NCI-H2196 treated with DMSO at 0.1 percent for 48 hours (cell line): ENCODE measurements at regions not wholly inside any gene's neighbourhood (a gene's known extent, or its start where the extent isn't known, plus 50 kb on each side); places are given as distances from the start of the nearest gene placed in this dataset.
"Not testable (repeated sequence)": the region's sequence is repeated elsewhere in the genome, so short reads cannot be mapped to it uniquely, and the experiment has no call there.

ENCODE experiments used
- DNase-seq: peaks from one replicate; lab custom pipeline; 2025; ENCODE audit not compliant: unreplicated experiment; lab: John Stamatoyannopoulos, UW

DNA sequence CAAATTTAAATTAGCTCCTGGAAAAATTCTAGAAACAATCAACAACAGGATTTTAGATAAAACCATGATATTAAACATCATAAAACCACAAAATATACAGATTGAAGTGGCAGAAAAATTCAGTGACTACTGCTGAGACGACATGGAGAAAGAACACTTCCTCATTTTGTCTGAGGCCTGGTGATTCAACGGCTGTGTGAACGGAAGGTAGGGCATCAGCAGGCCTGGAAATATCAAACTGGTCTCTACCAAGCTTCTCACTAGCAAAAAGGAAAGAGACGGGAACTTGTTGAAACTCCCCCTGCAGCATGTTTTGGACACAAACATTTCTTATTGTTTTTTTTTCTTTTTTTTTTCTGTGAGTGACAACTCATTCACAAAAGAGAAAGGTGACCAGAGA is 58.0 kb upstream of the AHI1 start:
- DNase-seq = no peak

GRCh38 chr6:135557582-135557981 is 60.0 kb upstream of the AHI1 start:
- no peak for DNase-seq

DNA sequence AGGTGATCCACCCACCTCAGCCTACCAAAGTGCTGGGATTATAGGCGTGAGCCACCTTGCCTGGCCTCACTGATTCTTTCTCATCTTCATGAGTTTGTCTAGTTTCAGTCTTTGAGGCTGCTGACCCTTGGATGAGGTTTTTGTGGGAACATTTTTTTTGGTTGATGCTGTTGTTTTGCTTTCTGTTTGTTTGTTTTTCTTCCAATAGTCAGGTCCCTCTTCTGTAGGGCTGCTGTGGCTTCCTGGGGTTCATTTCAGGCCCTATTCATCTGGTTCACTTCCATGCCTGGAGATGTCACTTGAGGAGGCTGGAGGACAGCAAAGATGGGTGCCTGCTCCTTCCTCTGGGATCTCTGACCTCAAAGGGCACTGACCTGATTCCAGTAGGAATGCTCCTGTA is 68.1 kb upstream of the AHI1 start:
- not testable (repeated sequence) for DNase-seq

DNA sequence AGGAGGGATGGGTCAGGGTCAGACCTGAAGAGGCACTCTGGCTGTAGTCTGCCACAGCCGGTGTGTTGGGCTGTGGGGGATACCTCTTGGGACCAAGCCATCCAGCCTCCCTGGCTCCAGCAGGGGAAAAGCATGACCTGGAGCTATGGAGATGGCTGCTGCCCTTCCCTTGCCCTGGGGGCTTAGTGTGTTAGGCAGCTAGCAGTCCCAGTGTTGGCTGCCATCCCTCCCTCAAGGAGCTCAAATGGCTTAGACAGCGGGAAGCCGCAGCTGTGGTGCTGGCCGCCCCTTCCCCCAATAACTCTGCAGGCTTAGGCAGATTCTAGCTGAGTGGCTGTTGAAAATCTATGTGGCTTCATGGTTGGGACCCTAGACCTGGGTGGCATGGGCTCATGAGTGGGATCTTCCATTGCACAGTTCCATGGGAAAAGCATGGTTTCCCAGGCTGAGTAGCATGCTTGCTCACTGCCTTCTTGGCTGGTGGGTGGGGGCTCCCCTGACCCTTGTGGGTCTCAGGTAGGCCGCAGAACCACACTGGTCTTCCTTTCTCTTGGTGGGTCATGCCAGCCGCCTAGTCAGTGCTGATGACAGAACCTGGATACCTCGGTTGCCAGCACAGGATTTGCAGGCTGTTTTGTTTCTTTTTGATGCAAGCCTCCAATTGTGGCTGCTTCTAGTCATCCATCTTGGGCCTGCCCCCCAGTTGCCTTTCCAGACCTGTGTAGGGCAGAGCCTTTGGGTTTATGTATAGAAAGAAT is 69.0 kb upstream of the AHI1 start:
- no peak for DNase-seq

DNA sequence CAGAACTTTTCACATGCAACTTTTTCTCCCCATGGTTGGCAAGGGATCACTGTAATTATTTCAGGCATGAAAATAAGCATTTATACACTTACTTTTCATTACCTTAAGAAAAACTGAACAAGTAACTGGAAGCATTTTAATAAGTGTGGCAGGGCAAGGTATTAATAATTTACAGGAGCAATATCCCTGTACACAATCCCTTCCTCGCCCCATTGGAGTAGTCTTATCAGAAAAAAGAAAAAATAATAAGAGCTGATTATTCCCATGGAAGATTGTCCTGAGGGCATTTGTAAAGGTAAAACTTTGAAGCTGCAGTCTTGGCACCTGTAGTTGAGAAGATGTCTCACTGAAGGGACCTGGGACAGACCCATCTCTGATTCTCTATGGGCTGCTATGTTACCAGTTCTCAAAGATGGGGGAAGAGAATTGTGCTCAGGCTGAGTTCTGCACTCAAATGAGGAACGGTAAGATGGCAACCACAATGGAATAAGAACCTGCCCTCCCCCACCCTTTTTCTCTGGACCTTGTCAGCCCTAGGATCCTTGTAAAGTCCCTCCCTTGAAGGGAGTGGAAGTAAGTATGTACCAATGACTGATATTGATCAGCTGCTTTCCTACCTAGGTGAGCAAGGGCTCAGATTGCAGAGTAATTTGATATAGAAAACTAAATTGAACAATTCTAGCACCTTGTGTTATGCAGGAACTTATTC is 70.0 kb upstream of the AHI1 start:
- no peak for DNase-seq

- no peak for DNase-seq
These were observed 70.8 kb upstream of the AHI1 start for GRCh38 chr6:135568379-135568778.

GRCh38 chr6:135572051-135572450 is 74.5 kb upstream of the AHI1 start:
- DNase-seq = no peak

- no peak for DNase-seq
These were observed 78.1 kb upstream of the AHI1 start for GRCh38 chr6:135575629-135576028.

DNA sequence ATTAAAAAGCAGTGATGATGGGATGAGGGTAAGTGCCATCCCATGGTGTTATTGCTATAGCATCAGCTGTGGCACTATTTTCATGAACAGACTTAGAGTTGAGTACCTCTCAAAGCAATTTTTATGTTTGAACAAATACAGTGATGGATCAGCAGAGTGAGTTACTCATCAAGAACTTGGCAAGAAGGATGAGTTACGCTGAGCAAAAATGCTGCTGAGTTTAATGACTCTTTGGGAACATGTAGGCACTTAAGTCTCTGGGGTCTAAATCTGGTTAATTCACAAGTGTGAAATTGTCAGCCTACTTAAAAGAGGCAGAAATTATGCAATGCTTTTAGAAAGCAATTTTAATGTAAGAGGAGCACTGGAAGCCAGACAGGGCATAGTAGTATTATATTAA is 78.5 kb upstream of the AHI1 start:
- no peak for DNase-seq

- no peak for DNase-seq
These were observed 79.6 kb upstream of the AHI1 start for GRCh38 chr6:135577059-135577538.

DNA sequence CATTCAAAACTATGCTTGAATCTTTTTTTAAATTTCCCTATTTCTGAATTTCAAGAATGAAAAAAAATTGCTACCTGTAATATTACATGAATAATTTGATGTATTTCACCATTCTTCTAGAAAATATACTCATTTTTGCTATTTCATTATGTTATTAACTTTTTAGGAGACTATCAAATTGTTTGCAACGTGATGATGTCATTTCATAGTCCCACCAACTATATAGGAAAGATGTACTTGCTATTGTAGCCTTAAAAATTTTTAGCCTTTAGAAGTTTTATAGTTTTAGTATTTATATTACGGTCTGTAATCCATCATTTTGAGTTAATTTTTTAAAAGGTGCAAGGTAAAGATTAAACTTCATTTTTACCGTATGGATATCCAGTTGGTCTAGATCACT is 81.4 kb upstream of the AHI1 start:
- no peak for DNase-seq

DNA sequence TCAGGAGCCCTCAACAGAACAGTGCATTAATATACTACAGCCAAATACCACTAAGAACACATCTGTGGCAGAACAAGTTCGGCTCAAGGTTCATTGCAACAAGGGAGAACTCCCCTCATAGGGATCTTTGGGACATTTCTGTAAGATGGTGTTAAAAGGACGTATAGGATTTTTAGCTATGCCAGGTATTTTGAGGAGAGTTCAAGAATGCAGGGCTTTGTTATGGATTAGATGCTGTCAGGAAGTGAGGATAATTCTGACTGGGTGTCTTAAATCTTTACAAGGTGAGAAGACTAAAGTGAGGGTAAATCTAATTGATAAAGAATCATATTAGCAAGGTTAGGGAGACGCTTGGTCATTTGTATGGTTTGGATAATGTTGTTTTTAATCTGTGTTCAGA is 83.7 kb upstream of the AHI1 start:
- no peak for DNase-seq

DNA sequence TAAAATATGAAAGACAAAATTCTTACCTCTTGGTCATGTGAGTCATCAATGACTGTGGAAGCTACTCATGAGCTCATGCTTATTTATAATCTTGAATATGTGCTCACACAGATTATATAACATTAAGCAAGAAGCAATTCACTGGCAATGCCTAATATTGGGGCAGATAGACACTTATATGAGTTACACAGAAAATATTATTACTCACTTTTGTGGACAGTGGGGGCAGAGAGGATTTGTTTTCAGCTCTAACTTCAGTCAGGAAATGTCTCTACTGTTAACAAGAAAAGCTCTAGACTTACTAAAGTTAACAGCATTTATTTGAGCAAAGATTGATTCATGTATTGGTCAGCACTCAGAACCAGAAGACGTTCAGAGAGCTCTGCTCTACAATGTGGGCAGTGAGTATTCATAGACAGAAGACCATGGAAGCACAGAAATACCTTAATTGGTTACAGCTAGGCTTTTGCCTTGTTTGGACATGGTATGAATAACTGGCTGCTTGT is 85.8 kb upstream of the AHI1 start:
- no peak for DNase-seq

DNA sequence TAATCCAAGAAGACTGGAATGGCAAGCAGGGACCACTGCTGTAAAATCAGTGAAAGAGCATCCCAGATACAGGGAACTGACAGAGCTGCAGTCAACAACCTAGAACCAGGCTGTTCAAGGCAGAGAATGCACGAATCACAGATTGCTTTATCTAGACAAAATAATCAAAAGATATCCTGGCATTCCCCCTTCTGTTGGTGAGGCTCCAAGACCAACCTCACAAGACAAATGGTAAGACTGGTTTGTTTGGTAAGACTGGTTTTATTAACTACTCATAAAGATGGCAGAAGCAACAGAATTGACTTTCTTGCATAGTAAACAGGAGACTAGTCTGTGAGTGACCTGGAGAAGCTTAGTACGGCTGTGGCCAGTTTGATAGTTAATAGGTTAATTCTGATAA is 88.8 kb upstream of the AHI1 start:
- no peak for DNase-seq

GRCh38 chr6:135586844-135587243 is 89.3 kb upstream of the AHI1 start:
- no peak for DNase-seq

DNA sequence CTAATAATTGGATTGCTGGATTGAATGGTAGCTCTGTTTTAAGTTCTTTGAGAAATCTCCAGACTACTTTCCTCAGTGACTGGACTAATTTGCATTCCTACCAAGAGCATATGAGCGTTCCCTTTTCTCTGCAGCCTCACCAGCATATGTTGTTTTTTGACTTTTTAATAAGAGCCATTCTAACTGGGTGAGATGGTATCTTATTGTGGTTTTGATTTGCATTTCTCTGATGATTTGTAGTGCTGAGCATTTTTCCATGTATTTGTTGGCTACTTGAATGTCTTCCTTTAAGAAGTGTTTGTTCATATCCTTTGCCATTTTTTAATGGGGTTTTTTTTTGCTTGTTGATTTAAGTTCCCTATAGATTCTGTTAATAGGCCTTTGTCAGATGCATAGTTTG is 94.7 kb upstream of the AHI1 start:
- no peak for DNase-seq

GRCh38 chr6:135594000-135594399 is 96.5 kb upstream of the AHI1 start:
- DNase-seq = no peak

GRCh38 chr6:135600086-135600702 is 102.7 kb upstream of the AHI1 start:
- peak; percentile 24 for DNase-seq

GRCh38 chr6:135600931-135601330 is 103.4 kb upstream of the AHI1 start:
- no peak for DNase-seq

- no peak for DNase-seq
These were observed 104.3 kb upstream of the AHI1 start for GRCh38 chr6:135601857-135602256.

GRCh38 chr6:135603249-135603648 is 105.7 kb upstream of the AHI1 start:
- no peak for DNase-seq
